SK-N-SH (cell line): ENCODE measurements at regions not wholly inside any gene's neighbourhood (a gene's known extent, or its start where the extent isn't known, plus 50 kb on each side); places are given as distances from the start of the nearest gene placed in this dataset.

Experiments used
- CTCF ChIA-PET: fragments of 300-600, 350-600 bp; formaldehyde crosslinking; extraction: SDS; loops from one replicate; lab custom pipeline; 2021; lab: Yijun Ruan, JAX
- POLR2A ChIA-PET: fragments of 350-600 bp; sonication (Branson Sonifier 250); formaldehyde crosslinking; extraction: SDS; loops from one replicate; lab custom pipeline; 2020; ENCODE audit warnings: antibody characterized with exemption, inconsistent platforms; lab: Yijun Ruan, JAX
- DNase-seq: peaks from one replicate; pipeline ENCODE4 v3.0.0; 2012
- H2AFZ ChIP-seq: fragments of 200-600 bp; sonication (generic); 2 replicates; pipeline ENCODE4 v1.8.1; 2016; ENCODE audit warnings: antibody characterized with exemption, mild to moderate bottlenecking, low read depth
- H3F3A ChIP-seq: fragments of 200-600 bp; sonication (generic); replicated peaks from 2 replicates; pipeline ENCODE3; 2016; ENCODE audit warnings: antibody characterized with exemption, mild to moderate bottlenecking; ENCODE audit not compliant: insufficient read depth
- H3K27ac ChIP-seq, 2 experiments: fragments of 200-500 bp in 1 of 2; fragments of 200-600 bp in 1 of 2; sonication (Bioruptor generic) in 1 of 2; sonication (generic), shearing (Covaris generic) in 1 of 2; 2 replicates each; pipeline versions ENCODE4 v1.5.1 to v1.6.1; 2014 to 2016; ENCODE audit warnings: low read depth in 2 of 2, inconsistent platforms in 1 of 2, low read length in 1 of 2, mild to moderate bottlenecking in 1 of 2, mixed read lengths in 1 of 2
- H3K27me3 ChIP-seq: fragments of 200-600 bp; sonication (generic), shearing (Covaris generic); 2 replicates; pipeline ENCODE4 v1.6.1; 2016; ENCODE audit warnings: mixed run types; ENCODE audit not compliant: insufficient read depth
- H3K36me3 ChIP-seq, 2 experiments: fragments of 200-500 bp in 1 of 2; fragments of 200-600 bp in 1 of 2; sonication (Bioruptor generic) in 1 of 2; sonication (generic) in 1 of 2; replicated peaks in 1 of 2; 2 replicates each; pipeline versions ENCODE3 to v1.5.1; 2014 to 2016; ENCODE audit warnings: low read length in 1 of 2, mild to moderate bottlenecking in 1 of 2; ENCODE audit not compliant: insufficient read depth in 2 of 2, control insufficient read depth in 1 of 2
- H3K4me1 ChIP-seq, 2 experiments: fragments of 200-500 bp in 1 of 2; fragments of 200-600 bp in 1 of 2; sonication (Bioruptor generic) in 1 of 2; sonication (generic), shearing (Covaris generic) in 1 of 2; 2 replicates each; pipeline versions ENCODE4 v1.5.1 to v1.6.1; 2014 to 2016; ENCODE audit warnings: low read depth in 1 of 2, low read length in 1 of 2, mixed run types in 1 of 2; ENCODE audit not compliant: insufficient read depth in 2 of 2, control insufficient read depth in 1 of 2
- H3K4me2 ChIP-seq: fragments of 200-600 bp; sonication (generic), shearing (Covaris generic); 2 replicates; pipeline ENCODE4 v1.6.1; 2017; ENCODE audit warnings: mixed run types
- H3K4me3 ChIP-seq, 2 experiments: fragments of 200-500 bp in 1 of 2; fragments of 200-600 bp in 1 of 2; sonication (Bioruptor generic) in 1 of 2; sonication (generic), shearing (Covaris generic) in 1 of 2; 2 replicates each; pipeline versions ENCODE4 v1.5.1 to v1.8.1; 2014 to 2016; ENCODE audit warnings: low read depth in 2 of 2, inconsistent platforms in 1 of 2, low read length in 1 of 2, mild to moderate bottlenecking in 1 of 2, mixed read lengths in 1 of 2, moderate library complexity in 1 of 2
- H3K79me2 ChIP-seq: fragments of 200-600 bp; sonication (generic); 2 replicates; pipeline ENCODE4 v1.8.1; 2017; ENCODE audit warnings: mild to moderate bottlenecking; ENCODE audit not compliant: insufficient read depth
- H3K9ac ChIP-seq: fragments of 200-600 bp; sonication (generic); 2 replicates; pipeline ENCODE4 v1.6.1; 2017; ENCODE audit warnings: mixed run types
- H3K9me2 ChIP-seq: fragments of 200-600 bp; sonication (generic); 2 replicates; pipeline ENCODE4 v1.6.1; 2017; ENCODE audit warnings: mixed run types
- H3K9me3 ChIP-seq: fragments of 200-600 bp; sonication (generic); 2 replicates; pipeline ENCODE4 v1.6.1; 2017; ENCODE audit warnings: mixed run types, mild to moderate bottlenecking, moderate library complexity
- H4K20me1 ChIP-seq: fragments of 200-600 bp; sonication (generic); 2 replicates; pipeline ENCODE4 v1.6.1; 2017; ENCODE audit warnings: mild to moderate bottlenecking, mixed run types; ENCODE audit not compliant: insufficient read depth
- CHD2 ChIP-seq: fragments of 150-350 bp; IDR thresholded peaks from 2 replicates; pipeline ENCODE4 v1.6.1; 2018; ENCODE audit warnings: low read length; ENCODE audit not compliant: partially characterized antibody
- EP300 ChIP-seq, 2 experiments: IDR thresholded peaks; 2 replicates each; pipeline versions ENCODE4 v1.4.0 to v1.6.1; 2012; ENCODE audit warnings: borderline replicate concordance in 1 of 2, low read depth in 1 of 2, low read length in 1 of 2
- FOSL2 ChIP-seq: IDR thresholded peaks from 2 replicates; pipeline ENCODE4 v1.4.0; 2012; ENCODE audit warnings: low read depth, mild to moderate bottlenecking, moderate library complexity, borderline replicate concordance
- FOXM1 ChIP-seq: IDR thresholded peaks from 2 replicates; pipeline ENCODE4 v1.4.0; 2012; ENCODE audit warnings: low read depth, mild to moderate bottlenecking
- GATA2 ChIP-seq: sonication (generic); formaldehyde crosslinking; IDR thresholded peaks from 2 replicates; pipeline ENCODE4 v1.5.0; 2020; ENCODE audit warnings: mild to moderate bottlenecking, missing genetic modification reagents
- MEF2A ChIP-seq: IDR thresholded peaks from 2 replicates; pipeline ENCODE4 v1.4.0; 2012; ENCODE audit warnings: low read depth, borderline replicate concordance
- MXI1 ChIP-seq: IDR thresholded peaks from 2 replicates; pipeline ENCODE4 v1.6.1; 2012; ENCODE audit warnings: mild to moderate bottlenecking, low read depth, low read length, improper control_type of control experiment
- NFIC ChIP-seq: IDR thresholded peaks from 2 replicates; pipeline ENCODE4 v1.4.0; 2012; ENCODE audit warnings: borderline replicate concordance
- NRF1 ChIP-seq: IDR thresholded peaks from 2 replicates; pipeline ENCODE4 v1.6.1; 2012; ENCODE audit warnings: low read depth, mild to moderate bottlenecking, low read length
- RCOR1 ChIP-seq: fragments of 150-350 bp; IDR thresholded peaks from 2 replicates; pipeline ENCODE4 v1.6.1; 2017; ENCODE audit warnings: antibody characterized with exemption, low read length
- RFX5 ChIP-seq: IDR thresholded peaks from 2 replicates; pipeline ENCODE4 v1.6.1; 2012; ENCODE audit warnings: mild to moderate bottlenecking, improper control_type of control experiment, low read length
- SMC3 ChIP-seq: IDR thresholded peaks from 2 replicates; pipeline ENCODE4 v1.6.1; 2012; ENCODE audit warnings: low read depth, low read length, improper control_type of control experiment
- TAF1 ChIP-seq: IDR thresholded peaks from 2 replicates; pipeline ENCODE4 v1.6.1; 2012; ENCODE audit warnings: low read depth, mild to moderate bottlenecking, low read length, moderate library complexity, borderline replicate concordance
- TCF12 ChIP-seq: IDR thresholded peaks from 2 replicates; pipeline ENCODE4 v1.4.0; 2012
- TEAD4 ChIP-seq: IDR thresholded peaks from 2 replicates; pipeline ENCODE4 v1.4.0; 2012; ENCODE audit warnings: mild to moderate bottlenecking, borderline replicate concordance; ENCODE audit not compliant: insufficient read depth
- YY1 ChIP-seq: IDR thresholded peaks from 2 replicates; pipeline ENCODE4 v1.4.0; 2012; ENCODE audit warnings: low read depth, mild to moderate bottlenecking
- WGBS: methylation state at CpG from one replicate; pipeline ENCODE4 v1.1.6; 2017; ENCODE audit warnings: low lambda C conversion rate; 5-methylcytosine and 5-hydroxymethylcytosine counted together
- TF ChIP-seq, protein P1 (sequence below): fragments of 200-600 bp; sonication (generic); IDR thresholded peaks from 2 replicates; pipeline ENCODE4 v1.6.1; 2017; ENCODE audit warnings: antibody characterized with exemption, mild to moderate bottlenecking, moderate library complexity
- TF ChIP-seq, protein P2 (sequence below): IDR thresholded peaks from 2 replicates; pipeline ENCODE4 v1.4.0; 2012; ENCODE audit warnings: low read depth, borderline replicate concordance
- TF ChIP-seq, protein P3 (sequence below): fragments of 150-350 bp; IDR thresholded peaks from 2 replicates; pipeline ENCODE4 v1.6.1; 2017; ENCODE audit warnings: antibody characterized with exemption, low read length, low read depth, borderline replicate concordance

DNA sequence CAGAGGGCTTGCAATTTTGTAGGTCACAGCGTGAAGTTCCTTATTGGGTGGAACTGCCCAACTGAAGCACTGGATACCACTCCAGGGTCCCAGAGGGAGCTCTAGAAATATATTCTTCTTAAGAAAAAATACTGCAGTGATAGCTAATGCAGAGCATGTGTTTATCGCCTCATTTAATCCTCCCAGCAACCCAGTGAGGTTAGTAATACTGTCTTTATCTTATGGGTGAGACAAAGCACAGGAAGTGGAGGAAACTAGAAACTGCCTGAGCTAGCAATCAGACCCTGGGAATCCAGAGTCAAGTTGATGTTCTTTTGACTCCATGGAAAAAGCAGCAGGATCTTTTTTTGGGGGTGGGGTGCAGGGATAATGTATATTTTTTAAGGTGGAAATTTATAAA is 153.3 kb downstream of the PJA2 start (continued):
- no peak for TF ChIP-seq FOSL2
- TF ChIP-seq NRF1 = no peak
- TF ChIP-seq RCOR1 = no peak
- TF ChIP-seq TCF12 = no peak
- TF ChIP-seq, protein P1, sequence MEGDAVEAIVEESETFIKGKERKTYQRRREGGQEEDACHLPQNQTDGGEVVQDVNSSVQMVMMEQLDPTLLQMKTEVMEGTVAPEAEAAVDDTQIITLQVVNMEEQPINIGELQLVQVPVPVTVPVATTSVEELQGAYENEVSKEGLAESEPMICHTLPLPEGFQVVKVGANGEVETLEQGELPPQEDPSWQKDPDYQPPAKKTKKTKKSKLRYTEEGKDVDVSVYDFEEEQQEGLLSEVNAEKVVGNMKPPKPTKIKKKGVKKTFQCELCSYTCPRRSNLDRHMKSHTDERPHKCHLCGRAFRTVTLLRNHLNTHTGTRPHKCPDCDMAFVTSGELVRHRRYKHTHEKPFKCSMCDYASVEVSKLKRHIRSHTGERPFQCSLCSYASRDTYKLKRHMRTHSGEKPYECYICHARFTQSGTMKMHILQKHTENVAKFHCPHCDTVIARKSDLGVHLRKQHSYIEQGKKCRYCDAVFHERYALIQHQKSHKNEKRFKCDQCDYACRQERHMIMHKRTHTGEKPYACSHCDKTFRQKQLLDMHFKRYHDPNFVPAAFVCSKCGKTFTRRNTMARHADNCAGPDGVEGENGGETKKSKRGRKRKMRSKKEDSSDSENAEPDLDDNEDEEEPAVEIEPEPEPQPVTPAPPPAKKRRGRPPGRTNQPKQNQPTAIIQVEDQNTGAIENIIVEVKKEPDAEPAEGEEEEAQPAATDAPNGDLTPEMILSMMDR = no peak
- no peak for TF ChIP-seq GATA2 (CRISPR knock-in tag)
- no peak for TF ChIP-seq MXI1

DNA sequence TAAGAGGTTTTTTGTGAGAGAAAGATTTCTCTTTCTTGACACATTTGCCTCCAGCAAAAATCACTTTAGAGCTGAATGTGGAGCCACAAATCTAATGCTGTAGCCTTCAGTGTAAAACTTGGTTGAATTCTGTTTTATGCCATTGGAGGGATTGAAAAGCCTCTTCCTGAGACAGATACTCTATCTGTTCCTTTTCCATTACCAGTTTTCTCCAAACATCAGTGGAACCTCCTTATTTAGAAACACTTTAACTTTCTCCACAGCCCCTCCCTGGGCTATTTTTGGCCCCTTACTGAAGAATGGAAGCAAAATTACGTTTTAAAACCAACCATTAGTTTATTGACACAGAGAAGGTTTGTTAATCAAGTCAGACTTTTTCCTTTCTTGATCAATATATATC is 155.3 kb downstream of the PJA2 start:
- Histone ChIP-seq H3K9ac (no peak overlapping the region), H3K4me3 (no peak overlapping the region), H3K79me2 (no peaks in the 10 kb centered on the region), H3K9me3 (no peaks in the 10 kb centered on the region), H3K9me2 (no peaks in the 10 kb centered on the region), H3K4me1 (no peaks in the 10 kb centered on the region; a peak in 2 of 4 replicates), H4K20me1 (no peaks in the 10 kb centered on the region), H3K4me2 (no peak overlapping the region)
- POLR2A ChIA-PET = no interaction called here
- WGBS = 27% methylated on average over 1 of the region's 1 CpG
- CTCF ChIA-PET = no interaction called here
- DNase-seq = no peak
- no peak for TF ChIP-seq NFIC
- TF ChIP-seq SMC3 = no peak
- TF ChIP-seq, protein P2, sequence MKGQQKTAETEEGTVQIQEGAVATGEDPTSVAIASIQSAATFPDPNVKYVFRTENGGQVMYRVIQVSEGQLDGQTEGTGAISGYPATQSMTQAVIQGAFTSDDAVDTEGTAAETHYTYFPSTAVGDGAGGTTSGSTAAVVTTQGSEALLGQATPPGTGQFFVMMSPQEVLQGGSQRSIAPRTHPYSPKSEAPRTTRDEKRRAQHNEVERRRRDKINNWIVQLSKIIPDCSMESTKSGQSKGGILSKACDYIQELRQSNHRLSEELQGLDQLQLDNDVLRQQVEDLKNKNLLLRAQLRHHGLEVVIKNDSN = no peak
- TF ChIP-seq MEF2A = no peak
- TF ChIP-seq YY1 = no peak
- TF ChIP-seq FOXM1 = no peak
- no peak for TF ChIP-seq FOSL2
- TF ChIP-seq TAF1 = no peak
- no peak for TF ChIP-seq EP300 (IDR thresholded peaks at IDR 0.05; ENCODE audit: borderline replicate concordance in 1 of 2, low read depth in 1 of 2, low read length in 1 of 2)
- no peak for TF ChIP-seq RFX5
- TF ChIP-seq, protein P3, sequence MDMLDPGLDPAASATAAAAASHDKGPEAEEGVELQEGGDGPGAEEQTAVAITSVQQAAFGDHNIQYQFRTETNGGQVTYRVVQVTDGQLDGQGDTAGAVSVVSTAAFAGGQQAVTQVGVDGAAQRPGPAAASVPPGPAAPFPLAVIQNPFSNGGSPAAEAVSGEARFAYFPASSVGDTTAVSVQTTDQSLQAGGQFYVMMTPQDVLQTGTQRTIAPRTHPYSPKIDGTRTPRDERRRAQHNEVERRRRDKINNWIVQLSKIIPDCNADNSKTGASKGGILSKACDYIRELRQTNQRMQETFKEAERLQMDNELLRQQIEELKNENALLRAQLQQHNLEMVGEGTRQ = no peak
- TF ChIP-seq CHD2 = no peak
- no peak for TF ChIP-seq TEAD4
- TF ChIP-seq, all 33 proteins: peak for 0
- Histone ChIP-seq H2AFZ (no peak overlapping the region), H3F3A (no peaks in the 10 kb centered on the region), H3K27me3 (no peaks in the 10 kb centered on the region), H3K27ac (no peak overlapping the region), H3K36me3 (no peaks in the 10 kb centered on the region)
